Gastroesophageal sphincter (tissue), 4 donors: ENCODE measurements at regions not wholly inside any gene's neighbourhood (a gene's known extent, or its start where the extent isn't known, plus 50 kb on each side); places are given as distances from the start of the nearest gene placed in this dataset.
A peak's percentile ranks its signal among the peaks of the same experiment; 100 is the strongest.

Source experiments
- ATAC-seq: fragments of 150-250 bp; one replicate; pipeline ENCODE4 v1.9.1; 2016; ENCODE audit warnings: mild to moderate bottlenecking, moderate library complexity
- H3K27ac ChIP-seq, 4 donors: fragments of 200-600 bp; sonication (generic) in 3 of 4; 1 replicate in 3 of 4; 2 replicates in 1 of 4; pipeline ENCODE4 v1.5.1; 2016 to 2019
- H3K27me3 ChIP-seq: fragments of 200-600 bp; sonication (generic); one replicate; pipeline ENCODE4 v1.5.1; 2019
- H3K36me3 ChIP-seq, 2 donors: fragments of 200-600 bp; sonication (generic); one replicate each; pipeline ENCODE4 v1.5.1; 2019; ENCODE audit warnings: control low read depth in 1 of 2
- H3K4me1 ChIP-seq, 3 donors: fragments of 200-600 bp; sonication (generic); 1 replicate in 2 of 3; 2 replicates in 1 of 3; pipeline ENCODE4 v1.5.1; 2016 to 2019; ENCODE audit warnings: control low read depth in 2 of 3
- H3K4me3 ChIP-seq, 2 donors: fragments of 200-600 bp; sonication (generic); one replicate each; pipeline ENCODE4 v1.5.1; 2019; ENCODE audit warnings: mild to moderate bottlenecking in 1 of 2, moderate library complexity in 1 of 2
- H3K9me3 ChIP-seq, 3 donors: fragments of 200-600 bp; sonication (generic); one replicate each; pipeline ENCODE4 v1.5.1; 2017 to 2019; ENCODE audit warnings: control low read depth in 2 of 3
- CTCF ChIP-seq, 4 experiments: fragments of 200-600 bp in 2 of 4; fragments of 450-650 bp in 2 of 4; sonication (generic) in 1 of 4; IDR thresholded peaks; one replicate each; pipeline ENCODE4 v1.5.1; 2017 to 2019; ENCODE audit warnings: antibody characterized with exemption in 4 of 4, mild to moderate bottlenecking in 2 of 4, moderate library complexity in 2 of 4
- POLR2AphosphoS5 ChIP-seq: sonication (generic); formaldehyde crosslinking; IDR thresholded peaks from one replicate; pipeline ENCODE4 v1.6.1; 2017; ENCODE audit warnings: antibody characterized with exemption
- WGBS, 2 donors: methylation state at CpG; one replicate each; pipeline ENCODE4 v1.1.5; 2018; ENCODE audit warnings: low coverage in 1 of 2; 5-methylcytosine and 5-hydroxymethylcytosine counted together

DNA sequence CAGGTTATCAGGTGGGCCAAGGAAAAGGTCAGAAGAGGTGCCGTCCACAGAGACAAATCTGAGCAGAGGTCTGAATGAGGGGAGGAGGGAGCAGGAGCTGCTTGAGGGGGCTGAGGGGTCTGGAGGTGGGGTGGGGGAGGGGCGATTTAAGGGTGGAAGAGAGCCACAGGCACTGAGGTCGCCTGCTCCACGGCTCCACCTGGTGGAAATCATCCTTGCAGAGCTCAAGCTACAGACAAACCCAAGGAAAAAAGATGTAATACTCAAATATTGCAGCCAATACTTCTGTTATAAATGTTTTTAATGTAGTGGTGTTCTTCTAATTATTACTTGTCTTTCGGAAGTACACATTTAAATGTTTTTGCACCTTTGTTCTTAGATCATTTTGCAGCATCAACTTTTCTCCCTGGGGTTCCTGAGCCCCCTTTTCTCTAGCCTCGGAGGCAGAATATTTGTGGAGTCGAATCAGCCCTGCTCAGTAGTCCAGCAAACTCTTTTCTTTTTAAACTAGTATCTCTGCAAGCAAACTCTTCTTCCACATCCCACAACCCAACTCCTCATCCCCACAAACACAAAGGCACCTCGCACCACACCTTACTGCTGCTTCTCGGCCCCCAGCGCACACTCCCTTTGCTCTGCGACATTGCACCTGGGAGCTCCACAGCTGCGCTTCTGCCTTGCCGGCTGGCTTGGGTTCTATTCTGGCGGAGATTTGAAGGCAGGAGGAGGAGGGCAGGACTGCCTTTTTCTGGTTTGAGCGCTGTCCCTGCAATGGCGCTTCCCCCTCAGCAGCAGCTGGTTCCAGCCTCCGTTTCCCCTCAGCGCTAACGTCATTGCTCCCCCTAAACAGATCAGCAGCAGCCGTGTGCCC is 51.0 kb upstream of the TFAP2A start:
- H3K36me3 ChIP-seq = no peaks in the 10 kb centered on the region
- TF ChIP-seq POLR2AphosphoS5 = no peak
- peak in 1 of 4 experiments; percentile 27 for TF ChIP-seq CTCF (IDR thresholded peaks at IDR 0.05)
- no peak overlapping the region for H3K27ac ChIP-seq
- ATAC-seq = no peak
- peaks cover 40% of the 10 kb centered on the region for H3K27me3 ChIP-seq
- WGBS, 2 donors = 48% methylated on average over 9 to 15 of the region's 20 CpGs
- no peak overlapping the region for H3K4me3 ChIP-seq
- no peaks in the 10 kb centered on the region for H3K4me1 ChIP-seq
- no peaks in the 10 kb centered on the region for H3K9me3 ChIP-seq
